GM18870 (cell line): ENCODE measurements at regions not wholly inside any gene's neighbourhood (a gene's known extent, or its start where the extent isn't known, plus 50 kb on each side); places are given as distances from the start of the nearest gene placed in this dataset.
"Not testable (repeated sequence)": the region's sequence is repeated elsewhere in the genome, so short reads cannot be mapped to it uniquely, and the experiment has no call there.

ENCODE experiments used
- ATAC-seq: cut with Tn5 transposase; IDR thresholded peaks from one replicate; pipeline ENCODE4 v1.9.1; 2021; ENCODE audit warnings: moderate library complexity; ENCODE audit not compliant: unreplicated experiment

DNA sequence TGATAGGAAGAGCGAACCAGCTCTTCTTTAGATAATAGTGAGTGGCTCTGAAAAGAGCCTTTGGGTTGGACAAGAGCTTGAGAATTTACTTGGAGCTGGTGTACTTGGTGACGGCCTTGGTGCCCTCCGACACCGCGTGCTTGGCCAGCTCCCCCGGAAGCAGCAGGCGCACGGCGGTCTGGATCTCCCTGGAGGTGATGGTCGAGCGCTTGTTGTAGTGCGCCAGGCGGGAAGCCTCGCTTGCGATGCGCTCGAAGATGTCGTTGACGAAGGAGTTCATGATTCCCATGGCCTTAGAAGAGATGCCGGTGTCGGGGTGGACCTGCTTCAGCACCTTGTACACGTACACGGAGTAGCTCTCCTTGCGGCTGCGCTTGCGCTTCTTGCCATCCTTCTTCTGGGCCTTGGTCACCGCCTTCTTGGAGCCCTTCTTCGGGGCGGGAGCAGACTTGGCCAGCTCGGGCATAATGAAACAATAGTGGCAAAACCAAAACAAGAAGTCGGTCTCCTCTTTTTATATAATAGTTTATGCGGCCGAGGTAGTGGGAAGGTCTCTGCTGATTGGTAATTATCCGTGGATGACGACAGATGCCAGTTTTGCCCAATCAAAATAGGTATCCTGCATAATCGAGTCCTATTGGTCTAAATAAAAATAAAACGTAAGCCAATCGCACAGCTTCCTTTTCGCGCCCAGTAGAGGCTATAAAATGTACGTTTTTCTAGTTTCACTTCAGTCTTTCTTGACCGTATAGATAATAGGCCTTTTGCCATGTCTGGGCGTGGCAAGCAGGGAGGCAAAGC lies 104.6 kb downstream of the OR2B2 start:
- peak; percentile 72 for ATAC-seq

DNA sequence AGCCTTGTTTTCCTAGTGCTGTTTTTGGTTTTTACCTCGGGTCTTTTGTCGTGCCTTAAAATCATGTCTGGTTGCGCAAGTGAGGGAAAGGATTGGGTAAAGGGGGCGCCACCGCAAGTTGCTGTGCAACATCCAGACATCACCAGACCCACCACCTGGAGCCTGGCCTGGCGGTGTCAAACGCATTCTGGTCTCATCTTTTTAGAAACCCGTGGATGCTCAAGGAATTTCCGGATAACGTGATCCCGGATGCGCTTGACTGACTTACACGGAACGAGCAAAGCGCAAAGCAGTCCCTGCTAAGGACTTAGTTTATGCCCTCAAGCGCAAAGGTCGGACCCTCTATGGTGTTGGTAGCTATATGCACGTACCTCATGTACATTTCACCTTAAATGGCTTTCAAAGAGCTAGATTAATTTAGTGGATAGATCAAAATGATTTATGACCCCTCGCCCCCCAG lies 105.2 kb downstream of the OR2B2 start:
- no peak for ATAC-seq

DNA sequence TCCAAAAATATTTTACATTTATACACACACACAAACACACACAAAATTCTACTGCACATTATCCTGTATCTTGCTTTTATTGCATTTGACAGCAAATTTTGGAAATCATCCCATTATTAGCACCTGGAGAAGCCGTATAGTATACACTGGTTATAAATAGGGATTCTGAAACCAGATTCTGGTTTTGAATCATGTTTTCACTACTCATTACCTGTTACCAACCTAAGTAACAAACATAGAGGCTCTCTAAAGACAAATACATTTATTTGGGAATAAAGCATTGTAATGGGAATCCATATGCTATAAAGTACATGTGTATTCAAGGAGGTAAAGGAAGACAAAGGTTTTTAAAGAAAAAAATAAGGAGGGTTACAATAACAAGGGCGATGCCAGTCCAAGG lies 106.8 kb downstream of the OR2B2 start:
- ATAC-seq: no peak

DNA sequence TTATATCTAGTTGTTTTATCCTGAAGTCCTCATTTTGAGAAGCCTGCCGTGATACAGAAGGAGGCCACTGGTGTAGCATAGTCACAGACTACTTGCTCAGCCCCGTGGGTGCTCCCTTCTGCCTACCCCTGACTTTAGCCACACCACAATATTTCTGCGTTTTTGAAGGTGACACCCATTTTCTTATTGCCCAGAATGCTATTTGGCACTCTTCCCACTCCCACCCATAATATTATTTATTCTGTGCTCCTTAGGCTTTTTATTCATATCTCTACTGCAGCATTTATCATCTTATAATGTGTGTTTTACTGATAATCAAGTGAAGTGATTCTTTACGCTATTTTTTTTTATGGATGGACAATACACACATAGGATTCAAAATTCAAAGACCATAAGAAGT lies 107.3 kb downstream of the OR2B2 start:
- no peak for ATAC-seq

DNA sequence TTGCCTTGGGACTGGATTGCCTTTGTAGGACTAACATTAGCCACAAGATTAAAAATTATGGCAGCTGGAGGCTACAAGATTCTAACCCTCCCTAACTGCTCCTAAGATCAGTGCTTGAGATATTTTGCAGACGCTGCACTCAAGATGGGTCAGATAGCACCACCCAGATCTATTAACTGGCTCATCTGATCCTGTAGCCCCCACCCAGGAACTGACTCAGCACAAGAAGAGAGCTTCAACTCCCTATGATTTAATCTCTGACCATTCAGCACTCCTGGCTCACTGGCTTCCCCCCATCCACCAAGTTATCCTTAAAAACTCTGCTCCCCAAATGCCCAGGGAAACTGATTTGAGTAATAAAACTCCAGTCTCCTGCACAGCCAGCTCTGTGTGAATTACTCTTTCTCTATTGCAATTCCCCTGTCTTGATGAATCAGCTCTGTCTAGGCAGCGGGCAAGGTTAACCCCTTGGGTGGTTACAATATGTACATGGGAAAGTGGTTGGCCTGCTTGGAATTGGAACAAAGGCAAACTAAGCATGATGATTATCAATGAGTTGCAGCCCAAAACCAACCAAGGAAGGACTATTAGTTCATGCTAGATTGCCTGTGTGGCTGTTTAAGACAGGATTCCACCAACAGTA lies 111.3 kb downstream of the OR2B2 start:
- ATAC-seq: no peak

DNA sequence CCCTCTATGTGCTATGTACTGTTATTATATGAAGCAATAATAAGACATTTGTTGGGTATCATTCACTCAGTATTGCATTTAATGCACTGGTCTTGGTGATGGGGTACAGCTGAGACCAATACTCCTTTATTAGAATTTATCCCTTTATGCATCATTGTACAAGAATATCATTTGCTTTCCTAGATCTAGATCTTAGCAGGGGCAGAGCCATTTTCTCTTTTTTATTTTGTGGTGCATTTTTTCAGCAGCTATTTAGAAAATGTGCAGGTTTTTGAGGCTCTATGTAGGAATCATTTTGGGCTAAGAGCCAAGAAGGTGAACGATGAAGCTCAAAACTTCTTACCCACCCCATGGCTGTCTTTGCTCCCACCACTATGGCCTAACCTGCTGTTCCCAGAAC lies 114.2 kb downstream of the OR2B2 start:
- no peak for ATAC-seq

DNA sequence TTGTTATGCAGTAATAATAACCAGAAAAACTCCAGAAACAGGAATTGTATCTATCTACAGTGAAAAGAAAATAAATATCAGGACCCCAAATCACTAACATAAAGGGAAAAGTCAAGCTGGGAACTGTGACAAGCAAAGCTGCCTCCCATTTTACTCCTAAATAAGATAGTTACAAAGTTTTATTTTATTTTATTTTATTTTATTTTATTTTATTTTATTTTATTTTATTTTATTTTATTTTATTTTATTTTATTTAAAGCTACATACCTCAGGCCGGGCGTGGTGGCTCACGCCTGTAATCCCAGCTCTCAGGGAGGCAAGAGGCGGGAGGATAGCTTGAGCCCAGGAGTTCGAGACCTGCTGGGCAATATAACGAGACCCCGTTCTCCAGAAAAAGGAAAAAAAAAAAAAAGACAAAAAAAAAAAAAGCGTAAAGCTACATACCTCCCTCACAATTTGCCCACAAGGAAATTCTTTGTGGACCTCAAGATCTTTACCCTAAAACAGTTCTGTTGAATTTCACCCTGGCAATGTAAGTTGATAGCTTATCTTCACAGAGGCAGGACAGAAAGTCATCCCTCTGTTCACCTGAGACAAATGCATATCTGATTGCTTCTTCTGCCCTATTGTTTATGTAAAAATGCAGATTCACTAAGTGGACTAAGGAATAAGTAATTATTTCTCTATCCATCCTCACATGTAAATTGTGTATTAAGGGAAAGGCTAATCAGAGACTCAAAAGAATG lies 115.3 kb downstream of the OR2B2 start:
- not testable (repeated sequence) for ATAC-seq

DNA sequence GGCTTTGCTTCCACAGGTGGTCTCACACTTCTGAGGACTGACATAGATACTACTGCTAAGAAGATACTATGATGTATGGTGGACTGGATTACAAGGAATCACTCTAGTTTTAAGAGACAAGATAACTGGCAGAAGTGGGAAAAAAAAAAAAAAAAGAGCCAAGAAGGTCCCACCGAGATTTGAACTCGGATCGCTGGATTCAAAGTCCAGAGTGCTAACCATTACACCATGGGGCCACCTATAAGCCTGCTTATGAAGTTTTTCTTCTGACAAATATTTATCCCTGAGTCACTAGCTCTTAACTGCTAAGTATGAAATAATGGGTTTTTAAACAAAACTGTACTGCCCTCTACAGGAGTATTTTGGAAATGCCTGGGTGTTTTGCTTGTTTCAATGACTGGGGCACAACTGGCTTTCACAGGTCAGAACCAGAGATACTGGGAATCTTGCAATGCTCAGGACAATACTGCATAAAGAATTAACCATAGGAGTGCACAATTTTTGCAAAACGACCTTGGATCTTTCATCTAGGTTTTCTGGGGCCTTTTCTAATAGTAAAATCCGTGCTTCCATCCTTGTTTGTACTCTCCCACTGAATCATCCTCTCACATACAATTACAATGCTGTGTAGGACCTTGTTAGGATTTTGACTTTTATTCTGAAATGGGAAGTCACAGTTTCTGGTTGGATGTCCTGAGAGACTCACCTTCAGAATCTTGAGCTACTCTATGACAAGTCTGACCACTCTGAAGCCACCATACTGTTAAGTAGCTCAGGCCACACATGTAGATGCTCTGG lies 116.3 kb downstream of the OR2B2 start:
- peak; percentile 51 for ATAC-seq

DNA sequence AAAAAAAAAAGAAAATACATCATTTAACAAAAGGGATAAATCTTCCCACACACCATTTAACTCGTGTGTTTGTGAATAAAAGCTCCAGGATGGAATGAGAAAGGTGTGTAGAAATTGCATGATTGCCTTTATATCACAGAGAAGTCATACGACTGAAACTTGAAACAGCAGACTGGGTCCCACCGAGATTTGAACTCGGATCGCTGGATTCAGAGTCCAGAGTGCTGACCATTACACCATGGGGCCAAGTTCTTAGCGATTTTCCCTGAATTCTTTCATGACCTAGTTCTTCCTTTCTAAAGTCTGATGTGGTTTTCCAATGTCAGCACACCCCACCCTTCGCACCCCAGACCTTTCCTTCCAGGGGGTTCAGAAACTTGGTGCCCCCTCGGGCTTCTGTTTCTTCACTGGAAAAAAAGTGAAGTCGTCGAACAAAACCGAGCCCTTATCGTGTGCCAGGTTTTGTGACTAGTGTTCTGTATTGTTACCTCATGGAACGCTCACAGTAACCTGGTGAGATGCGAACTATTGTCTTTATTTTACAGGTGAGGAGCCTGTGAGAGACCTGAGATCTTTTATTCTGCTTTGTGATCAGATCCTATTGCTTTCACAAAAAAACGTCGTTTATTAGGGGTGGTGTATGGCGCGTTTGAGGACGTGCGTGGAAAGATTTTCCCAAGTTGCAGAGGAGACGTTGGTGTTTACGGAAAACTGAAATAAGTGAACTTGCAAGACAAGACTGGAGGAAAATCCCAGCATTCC lies 120.8 kb downstream of the OR2B2 start:
- no peak for ATAC-seq

DNA sequence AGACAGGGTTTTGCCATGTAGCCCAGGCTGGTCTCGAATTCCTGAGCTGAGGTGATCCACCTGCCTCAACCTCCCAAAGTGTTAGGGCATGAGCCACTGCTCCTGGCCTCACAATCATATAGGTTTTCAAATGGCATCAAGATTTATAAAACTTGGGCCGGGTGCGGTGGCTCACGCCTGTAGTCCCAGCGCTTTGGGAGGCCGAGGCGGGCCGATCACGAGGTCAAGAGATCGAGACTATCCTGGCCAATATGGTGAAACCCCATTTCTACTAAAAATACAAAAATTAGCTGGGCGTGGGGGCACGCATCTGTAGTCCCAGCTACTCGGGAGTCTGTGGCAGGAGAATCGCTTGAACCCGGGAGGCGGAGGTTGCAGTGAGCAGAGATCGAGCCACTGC lies 123.8 kb downstream of the OR2B2 start:
- not testable (repeated sequence) for ATAC-seq

DNA sequence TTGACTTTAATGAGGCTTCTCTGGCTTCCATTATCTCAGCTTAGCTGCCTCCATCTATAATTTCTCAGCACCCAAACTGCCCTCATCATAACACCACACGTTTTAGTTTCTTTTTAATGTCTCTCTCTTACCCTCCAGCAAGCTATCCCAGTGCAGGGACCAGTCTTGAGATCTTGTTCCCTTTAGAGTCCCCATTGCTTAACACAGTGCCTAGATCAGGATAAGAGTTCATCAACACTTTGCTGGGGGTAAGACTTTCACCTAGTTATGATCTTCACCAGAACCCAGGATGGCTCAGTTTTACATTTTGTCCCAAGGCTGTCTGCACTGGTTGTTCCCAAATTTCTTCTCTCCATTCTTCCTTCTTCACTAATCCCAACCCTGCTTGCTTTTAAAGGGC lies 126.1 kb downstream of the OR2B2 start:
- ATAC-seq: no peak

DNA sequence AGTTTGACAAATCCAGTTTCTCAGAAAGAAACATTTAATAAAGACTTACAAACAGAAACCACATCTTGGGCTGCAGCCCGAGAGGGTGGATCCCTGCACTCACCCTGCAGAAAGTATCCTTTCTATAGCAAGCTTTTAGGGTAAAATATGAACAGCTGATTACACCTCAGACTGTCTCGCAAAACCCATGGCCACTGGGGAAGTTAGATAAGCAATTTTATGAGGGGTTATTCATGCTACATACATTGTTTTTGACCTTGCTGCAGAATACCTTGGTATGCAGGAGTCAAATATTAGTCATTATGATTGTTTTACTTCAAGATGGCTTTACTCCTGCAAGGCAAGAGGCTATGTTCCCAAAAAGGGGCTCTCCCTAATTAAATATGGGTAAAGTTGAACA lies 126.9 kb downstream of the OR2B2 start:
- ATAC-seq: no peak

DNA sequence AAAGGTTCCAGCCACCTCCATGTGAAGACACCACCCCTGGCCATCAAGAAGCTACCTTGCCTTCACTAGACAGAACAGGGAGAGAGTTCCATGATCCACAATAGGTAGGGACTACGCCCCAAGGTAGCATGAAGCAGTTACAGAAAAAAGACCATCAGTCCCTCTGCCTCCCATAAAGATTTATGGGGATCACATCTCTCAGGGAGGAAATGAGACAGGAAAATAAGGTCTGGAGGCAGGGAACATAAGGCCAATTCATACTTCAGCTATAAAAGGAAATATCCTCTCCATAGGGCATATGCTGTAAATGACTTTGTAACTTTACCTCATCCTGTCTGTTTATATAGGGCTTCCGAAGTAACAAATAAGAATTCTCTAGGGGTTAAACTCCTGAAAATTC lies 129.4 kb downstream of the OR2B2 start:
- ATAC-seq: no peak

DNA sequence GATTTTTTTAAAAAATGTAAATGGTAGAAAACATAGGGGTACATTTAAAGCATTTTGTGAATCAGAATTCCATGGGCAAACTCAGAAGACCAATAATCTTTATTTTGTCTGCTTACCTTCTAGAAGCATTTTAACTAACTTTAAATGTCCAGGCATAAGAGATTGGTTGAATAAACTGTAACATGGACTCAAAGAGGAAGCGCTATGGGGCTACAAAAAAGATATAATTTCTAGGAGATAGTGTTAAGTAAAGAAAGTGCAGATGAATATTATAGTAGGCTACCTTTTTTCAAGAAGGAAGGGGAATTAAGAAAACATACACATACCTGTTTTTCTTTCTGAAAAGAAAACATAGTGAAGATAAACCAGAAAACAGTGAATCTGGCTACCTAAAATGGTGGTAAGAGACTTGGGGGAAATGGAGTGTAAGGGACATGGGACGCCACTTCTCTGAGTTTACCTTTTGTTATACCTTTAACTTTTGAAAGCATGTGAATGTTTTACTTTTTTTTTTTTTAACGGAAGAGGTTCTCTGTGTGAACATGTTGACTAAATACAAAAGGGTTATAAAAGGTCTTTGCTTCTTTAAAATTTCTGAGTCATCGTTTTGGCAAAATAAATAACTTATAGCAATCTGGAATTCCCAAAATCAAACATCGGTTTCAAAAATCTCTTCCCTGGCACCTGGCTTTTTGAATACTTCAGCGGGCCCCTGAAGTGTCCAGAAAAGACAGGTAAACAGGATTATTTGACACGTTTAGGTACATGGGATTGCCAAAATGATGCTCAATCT lies 133.4 kb downstream of the OR2B2 start:
- ATAC-seq: no peak

DNA sequence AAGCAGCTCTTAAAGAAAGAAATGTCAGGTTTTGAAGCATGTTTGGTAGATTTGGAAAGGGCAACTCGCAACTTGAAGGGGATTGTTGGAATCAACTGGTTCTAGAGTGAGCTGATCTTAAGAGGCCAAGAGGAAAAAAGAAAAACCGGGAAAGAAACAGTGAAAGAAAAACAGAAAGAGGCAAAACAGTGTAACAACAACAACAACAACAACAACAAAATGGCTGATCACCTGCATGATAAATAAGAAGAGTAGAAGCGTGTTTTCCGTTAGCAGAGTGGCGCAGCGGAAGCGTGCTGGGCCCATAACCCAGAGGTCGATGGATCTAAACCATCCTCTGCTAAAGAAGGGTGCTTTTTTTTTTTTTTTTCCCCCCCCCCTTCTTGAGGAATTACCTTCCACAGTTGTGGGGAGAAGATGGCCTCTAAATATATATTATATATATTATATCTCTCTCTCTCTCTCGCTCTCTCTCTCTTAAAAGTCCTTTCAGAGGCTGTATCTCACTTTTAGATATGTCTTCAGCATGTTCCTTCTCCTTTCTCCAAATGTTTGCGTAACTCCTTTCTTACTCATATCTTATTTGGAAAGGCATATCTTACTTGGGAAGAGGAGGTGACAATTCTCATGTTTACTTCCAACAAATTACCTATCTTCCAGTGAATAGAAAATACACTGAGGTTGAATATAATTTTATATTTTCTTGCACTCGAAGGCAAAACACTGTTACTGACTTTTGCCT lies 134.4 kb downstream of the OR2B2 start:
- ATAC-seq: no peak

DNA sequence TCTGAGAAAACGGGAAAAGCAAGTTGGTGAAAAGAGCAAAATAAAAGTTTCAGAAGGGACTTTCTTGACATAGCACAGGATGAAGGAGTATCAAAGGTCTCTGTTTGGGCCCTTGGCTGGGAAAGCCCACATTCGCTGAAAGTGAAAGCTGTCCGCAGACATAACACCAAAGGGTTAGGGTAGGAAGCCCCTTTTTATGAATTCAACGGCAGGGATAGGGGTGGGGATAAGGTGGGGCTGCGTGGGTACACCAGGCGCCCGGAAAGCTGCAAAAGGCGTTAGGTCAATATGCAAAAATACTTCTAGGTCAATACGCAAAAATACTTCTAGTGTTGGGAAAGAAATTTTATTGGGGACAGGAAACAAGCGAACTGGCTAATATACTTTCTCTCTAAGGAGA lies 135.1 kb downstream of the OR2B2 start:
- no peak for ATAC-seq

DNA sequence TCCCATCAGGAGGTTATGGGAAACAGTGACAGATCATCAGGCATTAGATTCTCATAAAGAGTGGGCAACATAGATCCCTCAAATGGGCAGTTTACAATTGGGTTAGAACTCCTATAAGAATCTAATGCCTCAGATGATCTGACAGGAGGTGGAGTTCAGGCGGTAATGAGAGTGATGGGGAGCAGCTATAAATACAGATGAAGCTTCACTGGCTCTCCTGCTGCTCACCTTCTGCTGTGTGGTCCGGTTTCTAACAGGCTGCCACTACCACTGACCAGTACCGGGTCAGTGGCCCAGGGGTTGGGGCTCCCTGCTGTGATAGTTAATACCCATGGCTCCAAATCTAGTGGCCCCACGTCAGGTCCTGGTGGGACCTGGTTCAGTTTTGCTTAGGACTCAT lies 135.7 kb downstream of the OR2B2 start:
- no peak for ATAC-seq

DNA sequence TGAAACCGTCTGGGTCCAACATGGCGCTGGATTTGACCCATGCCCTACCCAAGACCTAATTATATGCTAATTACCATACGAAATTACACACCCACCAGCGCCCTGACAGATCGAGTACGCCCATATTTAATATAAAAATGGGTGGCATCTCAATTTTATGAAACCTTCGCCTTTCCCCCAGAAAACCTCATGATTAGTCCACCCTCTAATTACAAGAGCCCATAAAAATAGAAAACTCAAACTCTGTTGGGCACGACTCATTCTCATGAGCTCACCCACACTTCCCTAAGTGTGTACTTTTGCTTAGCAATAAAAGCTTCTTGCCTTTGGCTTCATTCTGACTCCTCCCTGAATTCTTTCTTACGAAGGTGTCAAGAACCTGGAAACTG lies 136.4 kb downstream of the OR2B2 start:
- ATAC-seq: no peak
